Activated T-cell treated with anti-CD3 and anti-CD28 coated beads for 1 hour (primary cell): ENCODE measurements at regions not wholly inside any gene's neighbourhood (a gene's known extent, or its start where the extent isn't known, plus 50 kb on each side); places are given as distances from the start of the nearest gene placed in this dataset.

Experiments
- DNase-seq: peaks from one replicate; pipeline ENCODE4 v3.0.0-alpha.2; 2020; ENCODE audit warnings: low read depth

GRCh38 chr15:88382482-88382983 lies 84.7 kb downstream of the MRPL46 start:
- DNase-seq = no peak

GRCh38 chr15:88378188-88378637 lies 89.0 kb downstream of the MRPL46 start:
- DNase-seq = no peak

- DNase-seq = no peak
Measured at GRCh38 chr15:88377509-88377908, 89.7 kb downstream of the MRPL46 start.

GRCh38 chr15:88376574-88377174 lies 90.5 kb downstream of the MRPL46 start:
- no peak for DNase-seq

GRCh38 chr15:88375234-88375927 lies 91.8 kb downstream of the MRPL46 start:
- no peak for DNase-seq

GRCh38 chr15:88365124-88365523 lies 102.1 kb downstream of the MRPL46 start:
- DNase-seq = no peak

- DNase-seq = no peak
Measured at GRCh38 chr15:88348579-88349230, 92.2 kb upstream of the NTRK3 start.

GRCh38 chr15:88345962-88346361 lies 89.4 kb upstream of the NTRK3 start:
- DNase-seq = no peak

- no peak for DNase-seq
Measured at GRCh38 chr15:88344786-88345185, 88.2 kb upstream of the NTRK3 start.

- DNase-seq = no peak
Measured at GRCh38 chr15:88342666-88343065, 86.1 kb upstream of the NTRK3 start.

GRCh38 chr15:88341653-88342052 lies 85.1 kb upstream of the NTRK3 start:
- DNase-seq = no peak

GRCh38 chr15:88341006-88341405 lies 84.5 kb upstream of the NTRK3 start:
- DNase-seq = no peak

- no peak for DNase-seq
Measured at GRCh38 chr15:88337993-88338392, 81.5 kb upstream of the NTRK3 start.

- DNase-seq = no peak
Measured at GRCh38 chr15:88335074-88335473, 78.5 kb upstream of the NTRK3 start.

GRCh38 chr15:88334436-88334835 lies 77.9 kb upstream of the NTRK3 start:
- DNase-seq = no peak

GRCh38 chr15:88331291-88331690 lies 74.8 kb upstream of the NTRK3 start:
- peak; percentile 5 for DNase-seq

- no peak for DNase-seq
Measured at GRCh38 chr15:88326924-88327323, 70.4 kb upstream of the NTRK3 start.

- no peak for DNase-seq
Measured at GRCh38 chr15:88324741-88325065, 68.2 kb upstream of the NTRK3 start.

GRCh38 chr15:88323976-88324740 lies 67.6 kb upstream of the NTRK3 start:
- DNase-seq = no peak

GRCh38 chr15:88323468-88323867 lies 66.9 kb upstream of the NTRK3 start:
- no peak for DNase-seq

GRCh38 chr15:88322461-88322860 lies 65.9 kb upstream of the NTRK3 start:
- DNase-seq = no peak

GRCh38 chr15:88321271-88321670 lies 64.7 kb upstream of the NTRK3 start:
- DNase-seq = no peak

GRCh38 chr15:88316586-88316985 lies 60.0 kb upstream of the NTRK3 start:
- DNase-seq = no peak
